ENCODE measurements at regions not wholly inside any gene's neighbourhood (a gene's known extent, or its start where the extent isn't known, plus 50 kb on each side); places are given as distances from the start of the nearest gene placed in this dataset.

- DNase-seq = no peak
Measured at GRCh38 chr5:178808886-178809285, 50.9 kb upstream of the ZNF354B start.

- no peak for DNase-seq
Measured at GRCh38 chr5:178801021-178801420, 58.7 kb upstream of the ZNF354B start.

DNA sequence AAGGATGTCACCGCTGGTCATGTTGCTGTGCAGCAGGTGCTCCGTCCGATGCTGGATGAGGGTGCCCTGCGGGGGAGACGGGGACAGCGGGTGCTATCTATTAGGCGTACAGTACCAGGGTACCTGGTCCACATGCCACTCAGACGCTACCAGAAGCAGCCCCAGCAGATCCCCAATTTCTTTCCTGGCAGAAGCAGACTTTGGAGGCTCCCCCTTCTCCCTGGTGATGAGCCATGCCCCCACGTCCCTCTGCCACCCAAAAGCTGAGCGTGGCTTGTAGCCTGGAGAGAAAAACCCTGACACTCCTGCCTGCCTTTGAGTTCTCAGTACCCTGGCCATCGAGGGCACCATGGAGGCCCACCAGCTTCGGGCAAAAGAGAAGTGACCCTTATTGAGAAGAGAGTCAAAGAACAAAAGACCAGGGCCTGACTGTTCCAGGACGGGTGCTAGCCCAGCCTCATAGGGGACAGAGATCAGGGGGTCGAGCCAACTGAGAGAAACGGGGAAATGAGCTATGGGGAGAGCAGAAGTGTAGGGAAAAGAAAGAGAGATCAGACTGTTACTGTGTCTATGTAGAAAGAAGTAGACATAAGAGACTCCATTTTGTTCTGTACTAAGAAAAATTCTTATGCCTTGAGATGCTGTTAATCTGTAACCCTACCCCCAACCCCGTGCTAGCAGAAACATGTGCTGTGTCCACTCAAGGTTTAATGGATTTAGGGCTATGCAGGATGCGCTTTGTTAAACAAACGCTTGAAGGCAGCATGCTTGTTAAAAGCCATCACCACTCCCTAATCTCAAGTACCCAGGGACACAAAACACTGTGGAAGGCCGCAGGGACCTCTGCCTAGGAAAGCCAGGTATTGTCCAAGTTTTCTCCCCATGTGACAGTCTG lies 62.0 kb upstream of the ZNF354B start:
- DNase-seq = no peak

DNA sequence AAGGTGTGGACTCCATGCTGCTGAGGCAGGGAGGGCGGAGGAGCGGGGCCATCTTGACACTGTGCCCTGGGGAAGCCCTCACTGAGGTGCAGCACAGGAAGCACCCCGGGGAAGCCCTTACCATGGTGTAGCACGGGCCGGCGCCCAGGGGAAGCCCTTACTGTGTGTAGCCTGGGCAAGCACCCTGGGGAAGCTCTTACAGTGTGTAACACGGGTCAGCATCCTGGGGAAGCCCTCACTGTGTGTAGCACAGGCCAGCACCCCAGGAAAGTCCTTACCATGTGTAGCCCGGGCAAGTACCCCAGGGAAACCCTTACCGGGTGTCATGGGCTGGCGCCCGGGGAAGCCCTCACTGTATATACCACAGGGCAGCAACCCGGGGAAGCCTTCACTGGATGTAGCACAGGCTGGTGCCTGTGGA lies 62.6 kb upstream of the ZNF354B start:
- DNase-seq = no peak

GRCh38 chr5:178796165-178796945 lies 63.4 kb upstream of the ZNF354B start:
- no peak for DNase-seq

DNA sequence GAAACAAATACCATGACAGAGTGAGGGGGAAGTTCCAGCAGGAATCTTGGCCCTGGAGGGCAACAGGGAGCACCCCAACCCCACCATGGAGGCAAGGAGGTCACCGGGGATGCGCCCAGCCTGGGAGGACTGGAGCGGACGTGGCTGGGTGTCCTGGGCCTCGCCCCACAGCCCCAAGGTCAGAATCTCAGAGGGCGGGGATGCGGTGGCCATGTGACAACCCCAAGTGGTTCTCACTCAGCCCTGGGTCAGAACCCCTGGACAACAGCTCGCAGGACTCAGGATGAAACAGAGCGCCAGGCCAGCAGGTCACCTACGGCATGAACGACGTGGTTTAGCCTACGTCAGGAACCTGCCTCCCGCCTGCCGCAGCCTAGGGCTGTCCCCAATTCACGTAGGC lies 64.0 kb upstream of the ZNF354A start:
- DNase-seq = no peak

DNA sequence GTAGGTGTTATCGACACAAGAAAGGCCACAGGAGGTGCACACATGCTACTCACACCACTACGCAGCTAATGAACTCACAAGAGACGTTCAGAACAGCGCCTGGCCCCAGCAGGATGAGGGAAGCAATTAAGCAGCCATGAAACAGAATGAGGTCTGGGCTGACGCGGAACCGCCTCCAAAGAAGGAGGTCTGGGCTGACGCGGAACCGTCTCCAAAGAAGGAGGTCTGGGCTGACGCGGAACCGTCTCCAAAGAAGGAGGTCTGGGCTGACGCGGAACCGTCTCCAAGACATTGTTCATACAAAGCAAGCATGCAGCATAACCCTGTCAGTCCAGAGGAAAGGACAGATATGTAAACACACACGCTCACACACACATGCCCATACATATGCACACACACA lies 63.2 kb upstream of the ZNF354A start:
- DNase-seq = no peak

- DNase-seq = no peak
Measured at GRCh38 chr5:178793151-178793550, 62.7 kb upstream of the ZNF354A start.

GRCh38 chr5:178791976-178792375 lies 61.5 kb upstream of the ZNF354A start:
- no peak for DNase-seq

DNA sequence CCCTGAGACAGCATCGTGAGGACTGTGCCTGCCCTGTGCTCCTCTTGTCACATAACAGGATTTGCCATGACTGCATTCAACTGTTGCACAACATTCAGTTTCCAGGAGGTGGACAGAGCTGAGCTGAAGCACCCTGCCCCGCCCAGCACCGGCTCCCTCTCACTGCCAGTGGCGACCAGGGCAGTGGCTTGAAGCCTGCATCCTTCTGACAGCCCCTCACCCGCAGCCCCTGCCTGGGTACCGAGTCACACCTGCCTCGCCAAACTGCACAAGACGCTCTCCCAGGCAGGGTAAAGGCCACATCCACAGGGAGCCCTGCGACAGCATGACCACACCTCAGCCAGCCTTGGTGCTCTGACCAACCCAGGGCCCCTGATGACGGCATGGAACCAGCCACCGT lies 59.9 kb upstream of the ZNF354A start:
- no peak for DNase-seq

- no peak for DNase-seq
Measured at GRCh38 chr5:178788381-178789085, 58.1 kb upstream of the ZNF354A start.

- no peak for DNase-seq
Measured at GRCh38 chr5:178787889-178788288, 57.4 kb upstream of the ZNF354A start.

DNA sequence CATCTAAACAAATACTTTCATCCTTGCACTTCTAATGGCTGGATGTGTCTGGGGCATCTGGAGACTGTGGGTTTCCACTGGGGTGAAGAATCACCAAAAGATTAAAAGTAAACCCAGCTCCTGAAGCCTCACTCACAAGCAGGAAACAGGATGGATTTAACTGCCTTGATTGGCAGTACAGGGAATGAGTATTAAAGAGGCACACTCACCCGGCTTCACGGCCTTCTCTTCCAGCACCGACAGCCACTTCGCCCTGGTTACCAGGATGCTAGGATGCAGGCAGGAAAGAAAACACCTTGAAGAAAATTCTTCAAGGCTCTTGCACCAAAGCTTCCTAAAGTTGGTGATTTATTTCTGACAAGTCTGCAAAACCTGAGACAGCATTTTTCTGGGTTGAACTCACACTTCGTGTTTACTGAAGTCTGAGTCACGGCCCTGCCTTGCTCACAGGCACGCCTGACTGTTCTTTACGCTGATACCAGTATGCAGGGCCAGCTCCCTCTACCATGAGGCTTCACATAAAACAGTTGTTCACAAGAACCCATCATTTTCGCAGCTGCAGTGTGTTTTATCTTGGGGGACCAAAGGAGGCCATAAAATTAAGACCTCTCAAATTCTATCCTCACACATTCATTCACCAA lies 56.5 kb upstream of the ZNF354A start:
- no peak for DNase-seq

DNA sequence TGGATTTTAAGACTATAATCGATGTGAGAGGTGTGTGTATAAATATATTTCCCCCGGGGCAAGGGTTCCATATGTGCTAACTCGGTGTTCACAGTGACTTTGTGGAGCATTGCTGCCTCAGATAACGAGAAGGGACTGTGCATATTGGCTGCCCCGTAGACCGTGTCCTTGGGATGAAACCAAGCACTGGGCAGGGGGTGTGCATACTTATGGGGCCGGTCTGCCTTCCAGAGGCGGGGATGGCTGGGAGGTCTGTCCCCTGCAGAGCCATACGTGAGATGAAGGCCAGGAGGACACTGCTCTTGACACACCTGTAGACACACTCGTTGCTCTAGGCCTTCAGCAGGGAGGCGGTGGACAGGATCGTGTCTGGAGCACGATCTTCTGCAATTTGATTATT lies 56.0 kb upstream of the ZNF354A start:
- DNase-seq = no peak

- DNase-seq = no peak
Measured at GRCh38 chr5:178785999-178786398, 55.5 kb upstream of the ZNF354A start.

GRCh38 chr5:178784391-178784790 lies 53.9 kb upstream of the ZNF354A start:
- no peak for DNase-seq

DNA sequence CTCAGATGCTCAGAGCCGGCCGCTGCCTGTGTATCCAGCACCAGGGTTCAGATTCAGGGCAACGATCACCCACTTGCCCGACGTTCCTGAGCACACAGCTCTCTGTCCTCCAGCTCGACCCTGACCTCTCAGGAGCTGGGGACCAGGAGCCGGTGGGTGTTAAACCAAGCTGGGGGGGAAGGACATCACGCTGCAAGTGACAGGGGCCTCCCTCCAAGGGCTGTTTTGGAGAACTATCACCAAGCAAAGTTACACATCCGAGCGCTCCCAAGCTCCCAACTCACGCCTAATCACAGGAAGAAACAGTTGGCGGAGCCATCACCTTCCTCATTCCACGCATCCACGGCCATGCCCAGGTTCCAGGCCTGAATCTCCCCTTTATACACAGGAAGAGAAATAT lies 51.5 kb upstream of the ZNF354A start:
- no peak for DNase-seq

- peak; percentile 21 for DNase-seq
Measured at GRCh38 chr5:178780581-178781498, 50.4 kb upstream of the ZNF354A start.
